ENCODE measurements at regions not wholly inside any gene's neighbourhood (a gene's known extent, or its start where the extent isn't known, plus 50 kb on each side); places are given as distances from the start of the nearest gene placed in this dataset.

DNA sequence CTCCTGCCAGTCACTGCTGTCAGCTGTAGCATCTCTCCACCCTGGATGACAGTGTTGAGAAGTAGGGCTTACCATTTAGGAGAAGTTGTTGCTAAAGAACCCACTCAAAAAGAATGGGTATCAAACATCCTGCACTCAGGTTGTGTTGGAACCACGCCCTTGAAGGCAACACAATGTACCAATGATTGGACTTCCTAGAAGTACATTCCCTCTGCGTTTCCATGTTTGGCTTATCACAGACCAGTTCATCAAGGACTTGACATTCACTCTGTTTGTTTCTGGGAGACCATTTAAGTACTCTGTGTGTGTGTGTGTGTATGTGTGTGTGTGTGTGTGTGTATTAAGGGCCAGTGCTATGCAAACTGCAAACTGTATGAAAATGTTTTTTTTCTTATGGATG is 200.6 kb upstream of the GATB start:
- DNase-seq = no peak

DNA sequence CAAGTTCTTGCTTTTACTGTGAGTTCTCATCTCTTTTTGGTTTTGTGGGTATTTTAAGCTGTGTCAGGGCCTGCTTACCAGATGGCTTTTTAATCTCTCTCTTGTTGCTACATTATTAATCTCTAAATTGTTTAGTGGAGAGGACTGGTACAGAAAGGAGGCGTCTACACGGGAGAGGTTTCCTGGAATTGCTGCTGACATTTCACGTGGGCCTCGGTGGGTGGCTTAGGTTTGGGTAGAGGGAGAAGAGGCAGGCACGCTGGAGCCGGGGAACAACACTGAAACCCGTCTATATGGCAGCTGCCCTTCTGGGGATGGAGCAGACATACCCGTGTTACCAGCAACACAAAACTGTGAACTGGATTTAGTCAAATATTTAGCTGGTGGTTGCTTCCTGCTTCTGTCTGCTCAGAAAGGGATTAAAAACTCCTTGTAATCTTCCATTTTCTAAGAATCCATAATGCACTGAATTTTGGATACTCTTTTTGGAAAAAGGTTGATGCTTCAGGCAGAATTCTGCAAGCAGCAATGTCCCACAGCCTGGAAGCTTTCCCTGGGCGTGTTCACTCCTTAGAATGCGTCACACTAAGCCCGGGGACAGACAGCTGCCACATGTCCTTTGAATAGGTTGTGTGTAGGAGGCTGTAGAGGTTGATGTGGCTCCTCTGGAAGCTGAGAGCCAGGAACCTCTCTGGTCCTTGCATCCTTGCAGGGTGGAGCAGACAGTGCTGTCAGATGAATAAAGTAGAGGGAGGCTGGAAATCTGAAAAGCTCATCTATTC is 199.8 kb upstream of the GATB start:
- no peak for DNase-seq

DNA sequence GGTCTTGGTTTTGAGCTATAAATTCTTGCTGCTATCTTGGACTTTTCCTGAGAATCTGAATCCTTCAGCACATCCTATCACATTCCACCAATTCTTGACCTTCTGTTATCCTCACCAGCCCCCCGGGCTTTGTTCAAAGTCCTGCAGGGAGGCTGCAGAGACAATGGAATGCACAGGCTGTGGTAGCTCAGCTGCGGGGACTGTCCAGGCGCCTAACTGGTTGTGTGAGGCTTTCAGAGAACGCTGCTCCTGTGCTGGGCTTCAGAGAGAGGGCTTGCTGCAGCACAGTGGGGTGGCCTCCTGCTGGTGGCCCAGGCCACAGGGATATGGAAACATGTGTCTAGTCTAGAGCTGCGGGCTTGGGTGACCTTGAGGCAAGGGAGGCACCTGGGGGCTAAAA is 196.3 kb upstream of the GATB start:
- no peak for DNase-seq

DNA sequence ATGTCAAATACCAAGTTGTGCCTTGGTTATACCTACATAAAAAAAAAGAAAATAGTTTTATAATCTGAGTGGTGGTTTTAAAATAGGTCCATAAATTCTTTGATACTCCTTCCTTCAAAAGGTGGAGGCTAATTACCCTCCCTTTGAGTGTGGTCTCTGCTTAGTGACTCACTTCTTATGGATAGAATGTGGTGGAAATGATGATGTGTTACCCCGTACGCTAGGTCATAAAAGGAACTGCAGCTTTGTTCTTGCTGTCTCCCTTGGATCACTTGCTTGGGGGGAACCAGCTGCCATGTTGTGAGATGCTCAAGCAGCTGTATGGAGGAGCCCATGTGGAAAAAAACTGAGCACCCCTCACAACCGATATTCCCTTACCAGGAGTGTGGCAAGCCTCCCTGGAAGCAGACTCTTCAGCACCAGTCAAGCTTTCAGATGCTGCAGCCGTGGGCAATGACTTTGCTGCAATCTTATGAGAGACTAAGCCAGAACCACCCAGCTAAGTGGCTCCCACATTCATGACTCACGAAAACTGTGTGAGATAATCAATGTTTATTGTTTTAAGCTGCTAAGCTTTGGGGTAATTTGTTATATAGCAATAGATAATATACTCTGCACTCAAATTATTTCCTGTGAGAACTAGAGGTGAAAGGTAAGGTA is 195.0 kb upstream of the GATB start:
- peak; percentile 20 for DNase-seq

DNA sequence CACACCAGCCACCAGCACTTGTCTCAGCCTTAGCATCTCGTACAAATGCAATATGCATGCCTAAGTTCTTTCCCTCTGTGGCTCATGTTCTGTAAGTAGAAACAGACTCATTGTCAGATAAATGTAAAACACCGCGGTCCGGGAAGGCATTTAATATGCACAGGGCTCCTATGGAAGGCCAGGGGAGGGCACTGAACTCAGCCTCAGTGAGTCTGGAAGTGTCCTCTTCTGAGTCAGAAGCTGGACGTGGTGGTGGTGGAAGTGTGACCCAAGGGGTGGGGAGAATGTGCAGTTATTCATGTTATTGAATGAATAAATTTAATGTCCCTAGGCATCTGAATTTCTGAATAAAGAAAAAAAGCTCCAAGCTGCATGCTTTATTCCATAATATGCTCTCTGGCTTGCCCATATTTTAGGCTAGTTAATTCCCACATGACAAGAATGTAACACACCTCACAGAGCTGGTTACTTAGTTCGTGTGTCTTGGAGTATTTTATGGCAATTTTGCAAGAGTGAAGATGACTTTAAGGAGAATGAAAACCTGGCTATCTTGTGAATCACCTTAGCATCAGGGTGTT is 193.1 kb upstream of the GATB start:
- DNase-seq = no peak

DNA sequence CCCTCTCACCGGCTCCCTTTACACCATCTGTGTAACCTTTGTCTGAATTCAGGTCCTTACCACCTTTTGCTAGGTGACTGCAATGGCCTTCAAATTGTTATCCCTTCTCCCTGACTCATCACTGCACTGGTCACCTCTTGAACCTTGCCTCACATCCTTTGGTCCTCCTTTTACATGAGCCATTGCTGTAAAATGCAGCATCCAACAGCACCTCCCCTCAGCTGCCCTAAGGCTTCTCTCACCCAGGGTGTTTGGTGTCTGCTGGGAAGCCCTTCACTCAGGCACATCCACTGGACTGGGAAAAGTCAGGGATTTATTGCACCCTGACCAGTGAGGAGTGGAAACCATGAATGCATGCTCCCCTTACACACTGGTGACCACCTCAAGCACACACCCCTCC is 192.5 kb upstream of the GATB start:
- peak; percentile 2 for DNase-seq

DNA sequence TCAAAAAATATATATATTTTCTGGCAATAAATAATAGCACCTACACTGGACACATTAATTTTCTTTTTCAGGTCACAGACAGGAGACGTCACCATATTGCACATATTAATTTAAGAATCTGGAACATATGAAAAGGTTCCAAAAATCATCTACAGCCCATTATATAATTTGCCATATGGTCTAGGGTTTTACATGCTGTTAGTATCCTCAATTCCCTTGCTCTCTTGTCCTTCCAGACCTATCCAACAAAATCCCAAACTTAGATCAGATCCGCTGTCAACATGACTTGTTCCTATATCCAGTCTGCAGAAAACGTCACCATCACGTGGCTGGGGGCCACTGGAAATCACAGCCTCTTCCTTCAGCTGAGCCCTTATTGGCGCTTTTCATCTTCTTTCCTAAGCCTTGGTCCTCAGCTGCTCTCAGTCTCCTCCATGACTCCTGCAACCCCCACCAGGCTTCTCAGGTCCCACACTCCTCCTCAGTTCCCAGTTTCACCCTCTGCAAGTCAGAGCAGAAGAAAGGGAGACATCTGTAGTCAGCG is 192.0 kb upstream of the GATB start:
- no peak for DNase-seq

DNA sequence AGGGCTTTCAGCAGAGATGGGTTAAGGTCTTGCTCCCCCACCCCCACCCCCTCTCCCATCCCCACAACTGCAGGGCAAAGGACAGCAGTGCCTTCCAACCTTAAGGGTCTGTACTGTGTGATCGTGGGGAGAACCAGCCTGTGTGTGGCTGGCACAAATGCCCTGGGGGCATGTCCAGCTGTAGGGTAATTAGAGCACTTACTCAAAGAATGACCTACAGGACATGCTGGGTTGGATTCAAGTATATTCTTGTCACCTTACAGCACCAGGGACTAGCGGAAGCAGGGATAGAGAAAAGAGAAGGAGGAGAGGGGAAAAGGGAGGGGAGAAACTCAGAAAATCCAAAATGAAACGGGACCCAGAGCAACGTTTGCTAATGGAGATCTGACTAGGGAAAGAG is 191.3 kb upstream of the GATB start:
- no peak for DNase-seq

DNA sequence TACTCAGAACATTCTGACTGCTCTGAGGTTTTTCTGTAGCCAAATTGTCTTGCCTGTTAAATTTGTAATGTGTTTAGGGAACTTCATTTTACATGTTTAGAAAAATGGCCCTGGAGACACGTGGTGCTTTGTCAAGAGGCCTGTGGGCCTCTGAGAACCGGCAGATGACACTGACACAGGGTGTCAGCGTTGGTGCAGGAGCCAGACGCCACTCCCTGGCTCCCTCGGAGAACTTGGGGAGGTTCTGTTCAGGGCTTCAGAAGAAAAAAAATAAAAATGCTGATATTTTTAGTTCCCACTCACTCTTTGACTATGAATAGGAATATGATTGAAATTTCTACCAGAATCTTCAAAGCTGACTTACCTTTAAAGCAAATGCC is 190.9 kb upstream of the GATB start:
- DNase-seq = no peak

DNA sequence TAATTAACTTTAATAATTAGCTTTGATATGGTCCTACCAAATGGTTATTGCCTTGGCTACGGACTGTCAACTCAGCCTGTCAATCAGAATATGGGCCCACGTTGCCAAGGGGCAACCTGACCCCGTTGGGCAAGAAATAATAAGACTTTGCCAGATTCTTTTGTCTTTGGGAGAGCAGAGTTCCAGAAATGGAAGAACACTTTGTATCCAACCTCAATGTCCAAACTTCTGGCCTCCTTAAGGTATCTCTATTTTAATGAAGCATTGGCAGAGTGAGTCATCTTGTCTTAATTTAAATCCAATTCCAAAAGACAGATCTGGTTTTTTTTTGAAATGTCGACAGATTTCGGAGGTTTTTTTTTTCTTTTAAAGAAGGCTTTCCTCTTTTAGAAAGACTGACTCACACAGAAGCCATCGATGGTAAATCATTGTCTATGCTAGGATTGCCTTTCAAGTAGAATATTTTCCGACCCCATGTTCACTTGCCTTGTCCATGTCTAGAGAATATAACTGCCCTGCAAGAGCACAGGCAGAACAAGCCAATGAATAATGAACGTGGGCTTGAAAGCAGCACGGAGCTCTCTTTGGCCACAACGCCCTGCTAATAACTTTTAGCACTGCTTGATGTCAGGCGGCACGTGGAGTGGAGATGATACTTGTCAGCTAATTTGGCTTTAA is 190.3 kb upstream of the GATB start:
- DNase-seq = no peak

DNA sequence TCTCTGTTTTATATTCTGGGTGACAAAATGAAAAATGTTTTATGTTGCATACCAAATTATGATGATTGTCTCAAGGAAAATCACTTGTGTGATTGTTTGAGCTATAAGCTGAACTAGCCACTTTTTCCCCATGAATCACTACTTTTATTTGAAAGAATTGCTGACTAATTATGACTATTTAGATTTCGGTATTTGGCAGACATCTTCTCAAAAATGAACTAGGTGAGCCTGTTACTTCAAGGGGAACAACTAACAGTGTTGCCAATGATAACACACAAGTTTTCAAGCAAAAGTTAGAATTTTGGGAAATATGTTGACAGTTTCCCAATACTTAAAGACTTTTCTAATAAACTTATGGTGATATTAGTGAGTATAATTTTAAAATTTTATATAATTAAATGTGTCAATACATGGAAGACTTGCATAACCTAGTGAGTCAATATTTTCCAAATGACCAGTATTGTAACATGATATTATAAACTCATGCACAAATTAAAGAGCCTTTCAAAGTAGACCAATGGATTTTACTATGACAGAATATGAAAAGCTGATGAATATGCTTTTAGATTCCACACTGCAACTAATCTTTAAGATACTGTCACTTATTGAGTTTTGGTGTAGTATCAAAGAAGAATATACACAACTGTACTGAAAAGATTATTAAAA is 187.7 kb upstream of the GATB start:
- peak; percentile 77 for DNase-seq

DNA sequence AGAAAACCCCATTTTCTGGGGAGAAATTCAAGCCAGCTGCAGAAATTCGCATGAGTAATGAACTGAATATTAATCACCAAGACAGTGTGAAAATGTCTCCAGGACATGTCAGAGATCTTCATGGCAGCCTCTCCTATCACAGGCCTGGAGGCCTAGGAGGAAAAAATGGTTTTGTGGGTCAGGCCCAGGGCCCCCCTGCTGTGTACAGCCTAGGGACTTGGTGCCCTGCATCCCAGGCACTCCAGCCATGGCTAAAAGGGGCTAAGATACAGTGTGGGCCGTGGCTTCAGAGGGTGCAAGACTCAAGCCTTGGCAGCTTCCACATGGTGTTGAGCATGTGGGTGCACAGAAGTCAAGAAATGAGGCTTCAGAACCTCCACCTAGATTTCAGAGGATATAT is 185.9 kb upstream of the GATB start:
- DNase-seq = no peak

DNA sequence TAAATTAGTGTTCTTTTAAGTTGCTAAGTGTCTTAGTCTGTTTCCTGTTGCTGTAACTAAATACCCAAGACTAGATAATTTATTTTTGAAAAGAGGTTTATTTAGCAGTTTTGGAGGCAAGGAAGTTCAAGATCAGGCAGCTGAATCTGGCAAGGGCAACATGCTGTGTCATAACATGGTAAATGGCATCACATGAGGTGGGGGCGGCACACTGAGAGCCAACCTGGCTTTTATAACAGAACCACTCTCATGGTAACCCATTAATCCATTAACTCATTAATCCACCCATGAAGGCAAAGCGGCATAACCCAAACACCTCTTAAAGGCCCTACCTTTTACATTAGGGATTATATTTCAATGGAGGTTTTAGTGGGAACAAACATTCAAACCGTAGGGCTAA is 182.2 kb upstream of the GATB start:
- DNase-seq = no peak

DNA sequence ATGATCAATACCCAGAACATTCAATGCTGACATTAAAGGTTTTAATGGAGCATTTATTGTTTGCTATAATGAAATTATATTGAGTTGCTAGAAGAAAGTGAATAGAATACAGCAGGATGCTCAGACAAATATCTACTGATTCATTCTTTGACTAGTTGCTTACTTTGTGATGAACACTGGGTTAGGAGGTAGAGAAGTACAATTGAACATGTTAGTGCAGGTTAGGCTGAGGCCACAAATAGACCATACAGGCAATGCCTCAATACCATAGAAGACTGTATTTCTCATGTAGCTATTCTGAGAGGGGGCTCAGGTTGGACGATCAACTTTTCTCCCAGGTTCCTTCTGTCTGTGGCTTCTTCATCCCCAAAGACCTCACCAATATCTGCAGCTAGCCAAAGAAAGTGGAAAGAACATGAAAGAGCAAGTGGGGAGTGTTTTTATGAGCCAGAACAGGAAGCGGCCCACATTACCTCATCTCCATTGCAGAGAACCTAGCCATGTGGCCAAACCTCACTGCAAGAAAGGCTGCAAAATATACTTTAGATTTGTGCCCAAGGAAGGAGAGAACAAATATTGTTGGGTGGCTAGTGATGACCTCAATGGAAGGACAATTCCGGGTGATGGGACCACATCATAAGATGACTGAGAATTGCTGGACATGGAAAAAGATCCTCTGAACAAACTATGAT is 180.3 kb upstream of the GATB start:
- no peak for DNase-seq

DNA sequence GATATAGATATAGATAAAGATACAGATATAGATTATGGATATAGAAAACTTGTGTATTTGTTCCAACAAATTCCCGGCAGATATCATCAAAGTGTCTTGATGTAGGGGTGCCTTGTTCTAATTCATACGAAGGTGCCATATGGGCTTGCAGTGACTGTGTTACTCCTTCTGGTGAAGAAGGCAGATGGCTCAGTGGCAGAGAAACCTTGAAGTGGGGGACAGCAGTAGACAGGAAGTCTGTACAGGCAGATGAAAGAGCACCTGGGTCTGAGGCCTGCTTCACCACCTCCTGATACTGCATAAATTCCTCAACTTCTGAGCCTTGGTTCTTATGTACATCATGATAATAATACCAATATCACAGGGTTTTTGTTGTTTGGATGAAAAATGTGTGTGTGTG is 179.5 kb upstream of the GATB start:
- no peak for DNase-seq

DNA sequence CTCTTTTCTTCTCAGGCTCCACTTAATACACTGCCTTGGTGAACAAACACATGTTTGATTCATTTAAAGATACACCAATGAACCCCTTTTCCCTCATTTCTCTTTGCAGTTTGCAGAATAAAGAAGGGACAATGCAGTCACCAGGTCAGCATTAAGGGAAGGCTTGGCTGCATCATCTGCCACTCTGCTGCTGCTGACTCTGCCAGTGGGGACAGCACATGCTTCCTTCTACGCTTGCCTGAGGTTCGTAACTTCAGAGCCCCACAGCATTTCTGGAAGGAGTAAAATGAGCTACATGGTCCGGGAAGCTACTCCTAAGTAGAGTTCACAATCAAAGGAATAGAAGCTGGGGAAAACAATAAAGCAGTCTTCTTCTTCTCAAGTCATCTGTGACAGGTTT is 178.9 kb upstream of the GATB start:
- no peak for DNase-seq

DNA sequence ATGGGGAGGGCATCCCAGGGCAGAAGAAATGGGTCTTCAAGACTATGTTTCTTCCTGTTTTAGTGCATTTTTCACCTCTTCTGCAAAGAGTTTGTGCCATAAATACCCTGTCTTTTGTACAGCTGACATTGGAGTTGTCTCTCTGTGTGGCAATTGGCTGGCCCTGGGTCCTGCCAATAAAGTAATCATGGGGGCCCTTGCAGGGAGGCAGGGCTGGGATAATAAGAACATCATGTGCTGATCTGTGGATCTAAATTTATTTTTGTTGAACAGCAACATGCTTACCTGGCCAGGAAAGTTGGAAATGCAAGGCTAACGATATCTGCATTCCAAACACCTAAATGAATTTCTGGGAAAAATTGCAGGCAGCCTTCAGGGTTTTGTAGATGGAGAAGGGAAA is 174.6 kb upstream of the GATB start:
- DNase-seq = no peak

DNA sequence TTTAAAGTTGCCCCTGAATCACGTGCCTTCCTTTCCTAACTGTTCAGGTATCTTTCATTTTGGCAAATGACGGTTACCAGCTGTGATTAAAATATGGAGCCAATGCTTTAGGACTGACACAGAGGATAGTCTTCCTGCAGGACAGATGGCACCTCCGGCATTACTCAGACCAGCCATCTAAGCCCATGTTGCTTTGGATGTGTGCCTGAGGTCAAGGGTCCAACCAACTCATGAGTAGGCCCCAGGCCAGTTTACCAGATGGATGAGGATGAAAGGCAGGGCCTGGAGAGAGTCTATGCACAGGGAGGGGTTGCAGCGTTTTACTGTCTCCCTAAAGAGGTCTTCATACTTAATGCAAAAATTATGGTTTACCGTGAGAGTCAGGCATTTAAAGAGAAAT is 174.0 kb upstream of the GATB start:
- peak; percentile 64 for DNase-seq

DNA sequence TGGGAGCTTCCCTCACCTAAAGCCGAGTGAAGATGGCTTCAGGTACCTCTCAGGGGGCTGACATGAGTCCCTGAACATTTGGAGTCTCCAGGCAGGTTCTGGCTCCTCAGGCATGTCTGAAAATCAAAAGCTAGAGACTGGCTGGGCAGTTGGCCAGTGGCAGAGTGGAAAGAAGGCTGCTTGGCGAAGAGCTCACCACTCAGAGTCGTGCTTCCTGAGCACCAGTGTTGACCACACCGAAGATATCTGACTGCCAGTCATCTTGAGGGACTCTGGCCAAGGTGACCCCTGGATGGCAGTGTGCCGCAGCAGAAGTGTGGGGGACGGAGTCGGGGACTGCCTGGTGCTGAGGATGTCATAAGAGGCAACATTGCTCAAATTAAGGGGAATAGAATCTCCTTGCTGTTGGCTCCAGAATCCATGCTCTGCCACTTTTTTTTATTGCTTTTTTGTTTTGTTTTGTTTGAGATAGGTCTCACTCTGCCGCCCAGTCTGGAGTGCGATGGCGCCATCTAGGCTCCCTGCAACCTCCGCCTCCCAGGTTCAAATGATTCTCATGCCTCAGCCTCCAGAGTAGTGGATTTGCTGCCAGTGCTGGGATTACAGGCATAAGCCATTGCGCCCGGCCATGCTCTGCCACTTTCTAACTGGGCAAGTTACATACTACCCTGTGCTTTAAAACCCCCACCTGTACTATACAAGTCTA is 172.5 kb upstream of the GATB start:
- DNase-seq = no peak

DNA sequence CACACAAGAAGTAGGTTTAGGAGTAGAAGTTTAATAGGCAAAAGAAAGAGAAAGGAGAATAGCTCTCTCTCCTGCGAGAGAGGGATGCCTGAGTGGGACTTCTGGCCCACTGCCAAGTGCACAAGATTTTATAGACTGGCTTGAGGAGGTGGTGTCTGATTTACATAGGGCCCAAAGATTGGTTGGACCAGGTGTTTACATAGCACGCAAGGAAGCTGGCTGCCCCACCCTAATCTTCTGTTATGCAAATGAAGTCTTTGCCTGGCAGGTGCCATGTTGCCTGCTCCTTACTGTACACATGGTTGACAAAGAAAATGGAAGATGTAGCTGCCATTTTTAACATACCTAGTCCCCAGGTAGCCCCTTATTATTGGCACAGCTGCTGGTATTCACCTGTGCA is 170.8 kb upstream of the GATB start:
- no peak for DNase-seq

DNA sequence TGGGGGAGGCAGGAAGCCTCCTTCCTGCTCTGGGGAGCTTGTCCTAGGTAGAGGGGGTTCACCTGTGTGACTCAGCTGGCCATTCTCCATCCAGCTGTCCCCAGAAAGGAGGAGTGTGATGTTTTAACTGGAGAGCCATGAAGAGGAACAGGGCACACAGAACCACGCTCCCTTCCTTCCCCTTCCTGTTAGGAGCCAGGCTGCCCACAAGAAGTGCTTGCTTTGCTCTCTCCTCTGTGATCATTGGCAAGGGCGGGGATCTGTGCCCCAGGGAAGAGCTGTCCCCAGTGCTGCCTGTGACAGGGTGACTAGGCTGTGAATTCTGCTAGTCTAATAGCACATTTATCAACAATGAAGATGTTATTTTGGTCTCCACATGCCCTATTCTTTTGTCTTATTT is 169.6 kb upstream of the GATB start:
- no peak for DNase-seq

DNA sequence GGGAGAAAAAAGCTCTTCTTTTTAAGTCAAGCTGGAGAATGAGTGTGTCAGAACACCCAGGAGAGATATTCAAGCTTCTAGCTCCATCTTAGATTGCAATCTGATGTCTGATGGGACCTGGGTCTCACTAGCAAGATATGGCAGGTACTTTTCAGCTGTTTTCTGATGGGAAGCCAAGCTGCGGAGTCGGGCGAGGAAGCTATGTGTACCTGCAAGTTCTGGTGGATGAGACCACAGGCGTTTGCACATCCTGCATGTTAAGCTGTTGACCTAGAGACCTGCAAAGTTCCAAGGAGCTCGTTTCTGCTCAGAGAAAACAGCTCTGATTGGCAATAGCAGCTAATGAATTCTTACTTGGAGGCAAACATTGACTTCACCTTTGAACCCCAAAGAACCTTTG is 167.3 kb upstream of the GATB start:
- no peak for DNase-seq

Data from HCEC 1CT (cell line).